NCI-H524 treated with DMSO at 0.1 percent for 48 hours (cell line): ENCODE measurements at regions not wholly inside any gene's neighbourhood (a gene's known extent, or its start where the extent isn't known, plus 50 kb on each side); places are given as distances from the start of the nearest gene placed in this dataset.
"Not testable (repeated sequence)": the region's sequence is repeated elsewhere in the genome, so short reads cannot be mapped to it uniquely, and the experiment has no call there.

Source experiments
- DNase-seq: peaks from one replicate; lab custom pipeline; 2025; lab: John Stamatoyannopoulos, UW

GRCh38 chr22:19599626-19600243 is 75.5 kb upstream of the CLDN5 start:
- DNase-seq = no peak

- DNase-seq = not testable (repeated sequence)
These were observed 79.1 kb upstream of the CLDN5 start for GRCh38 chr22:19603346-19603745.

DNA sequence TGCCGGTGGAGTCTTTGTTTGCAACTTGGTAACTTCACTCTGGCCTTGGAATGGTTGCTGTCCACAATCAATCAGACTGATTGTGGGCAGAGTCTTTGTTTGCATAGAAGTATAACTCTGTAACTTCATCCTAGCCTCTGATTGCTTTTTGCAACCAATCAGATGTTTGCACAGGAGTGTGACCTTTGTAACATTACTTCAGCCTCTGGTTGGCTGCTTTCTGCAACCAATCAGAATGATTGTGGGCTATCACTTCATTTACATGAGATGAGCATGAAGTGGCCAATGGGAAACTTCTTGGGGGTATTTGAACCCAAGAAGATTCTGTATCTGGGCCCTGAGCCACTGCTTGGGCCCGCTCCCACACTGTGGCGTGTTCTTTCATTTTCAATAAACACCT is 79.6 kb upstream of the CLDN5 start:
- DNase-seq = no peak

- no peak for DNase-seq
These were observed 80.6 kb upstream of the CLDN5 start for GRCh38 chr22:19604711-19605268.

GRCh38 chr22:19605508-19606331 is 81.5 kb upstream of the CLDN5 start:
- DNase-seq = no peak

- no peak for DNase-seq
These were observed 82.4 kb upstream of the CLDN5 start for GRCh38 chr22:19606332-19607191.

- no peak for DNase-seq
These were observed 83.2 kb upstream of the CLDN5 start for GRCh38 chr22:19607192-19608002.

DNA sequence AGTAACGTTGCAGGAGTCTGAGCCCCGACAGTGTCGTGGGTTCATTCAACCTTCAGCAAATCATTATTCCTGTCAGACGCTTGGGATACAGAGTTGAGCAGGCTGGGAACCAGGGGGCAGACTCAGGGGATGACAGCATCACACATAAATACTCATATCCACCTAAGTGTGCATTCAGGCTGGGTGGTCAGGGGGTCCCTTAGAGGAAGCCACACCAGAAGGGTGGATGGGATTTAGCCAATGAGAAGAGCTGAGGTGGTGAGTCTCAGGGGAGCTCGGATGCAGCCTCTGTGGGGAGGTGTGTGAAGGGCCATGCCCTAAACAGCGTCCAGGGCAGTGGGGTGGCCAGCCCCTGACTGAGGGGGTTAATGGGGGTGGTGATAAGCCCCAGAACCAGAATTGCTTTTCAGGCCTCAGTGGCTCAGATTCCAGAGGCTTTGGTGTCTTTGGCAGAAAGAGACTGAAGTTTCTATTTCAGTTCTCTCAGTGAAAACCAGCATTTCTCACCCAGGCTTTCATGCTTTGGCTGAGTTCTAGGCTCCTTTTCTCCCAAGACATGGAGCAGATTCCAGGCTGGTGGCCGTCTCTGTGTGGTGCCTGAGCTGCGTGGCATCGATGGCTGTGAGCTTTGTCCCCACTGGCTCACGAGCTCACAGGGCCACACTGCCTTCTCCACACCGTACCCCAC is 83.9 kb upstream of the CLDN5 start:
- DNase-seq = no peak

- not testable (repeated sequence) for DNase-seq
These were observed 85.5 kb upstream of the CLDN5 start for GRCh38 chr22:19609753-19610152.

DNA sequence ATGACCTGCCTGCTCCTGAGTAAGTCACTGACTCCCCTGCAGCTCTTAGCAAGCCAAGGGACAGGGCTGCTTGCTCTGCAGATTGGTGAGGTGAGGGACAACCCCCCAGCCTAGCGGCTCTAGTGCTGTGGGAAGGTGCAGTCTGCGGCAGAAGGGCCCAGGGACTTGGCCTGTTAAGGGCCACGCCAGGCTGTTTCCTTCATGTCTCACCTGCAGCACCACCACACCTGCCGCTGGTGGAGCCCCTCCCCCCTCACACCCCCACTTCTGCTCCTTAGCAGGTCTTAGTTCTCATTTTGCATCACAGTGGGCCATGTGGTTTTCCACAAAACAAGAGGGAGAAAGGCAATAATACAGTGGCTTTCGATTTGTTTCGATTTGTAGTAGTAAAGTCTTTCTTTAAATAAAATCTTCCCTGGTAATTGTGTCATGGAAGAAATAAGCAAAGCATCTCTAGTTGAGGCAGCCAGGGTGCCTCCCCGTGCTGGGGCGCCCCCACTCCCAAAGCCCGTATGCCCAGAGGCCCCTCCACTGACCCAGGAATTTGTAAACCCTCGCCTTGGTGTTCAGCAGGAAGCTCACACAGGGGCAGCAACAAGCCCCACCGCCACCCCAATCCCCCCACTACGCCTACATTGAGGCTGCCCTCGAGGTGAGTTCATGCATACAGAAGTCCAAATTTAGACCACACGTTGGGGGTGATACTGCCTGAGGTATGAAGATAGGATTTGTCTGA is 86.5 kb upstream of the CLDN5 start:
- DNase-seq = no peak

GRCh38 chr22:19611590-19611989 is 87.4 kb upstream of the CLDN5 start:
- DNase-seq = no peak

GRCh38 chr22:19612866-19613572 is 88.8 kb upstream of the CLDN5 start:
- DNase-seq = no peak

- no peak for DNase-seq
These were observed 90.3 kb upstream of the CLDN5 start for GRCh38 chr22:19614536-19614863.

- no peak for DNase-seq
These were observed 90.8 kb upstream of the CLDN5 start for GRCh38 chr22:19615001-19615461.

GRCh38 chr22:19615867-19616581 is 91.8 kb upstream of the CLDN5 start:
- no peak for DNase-seq

DNA sequence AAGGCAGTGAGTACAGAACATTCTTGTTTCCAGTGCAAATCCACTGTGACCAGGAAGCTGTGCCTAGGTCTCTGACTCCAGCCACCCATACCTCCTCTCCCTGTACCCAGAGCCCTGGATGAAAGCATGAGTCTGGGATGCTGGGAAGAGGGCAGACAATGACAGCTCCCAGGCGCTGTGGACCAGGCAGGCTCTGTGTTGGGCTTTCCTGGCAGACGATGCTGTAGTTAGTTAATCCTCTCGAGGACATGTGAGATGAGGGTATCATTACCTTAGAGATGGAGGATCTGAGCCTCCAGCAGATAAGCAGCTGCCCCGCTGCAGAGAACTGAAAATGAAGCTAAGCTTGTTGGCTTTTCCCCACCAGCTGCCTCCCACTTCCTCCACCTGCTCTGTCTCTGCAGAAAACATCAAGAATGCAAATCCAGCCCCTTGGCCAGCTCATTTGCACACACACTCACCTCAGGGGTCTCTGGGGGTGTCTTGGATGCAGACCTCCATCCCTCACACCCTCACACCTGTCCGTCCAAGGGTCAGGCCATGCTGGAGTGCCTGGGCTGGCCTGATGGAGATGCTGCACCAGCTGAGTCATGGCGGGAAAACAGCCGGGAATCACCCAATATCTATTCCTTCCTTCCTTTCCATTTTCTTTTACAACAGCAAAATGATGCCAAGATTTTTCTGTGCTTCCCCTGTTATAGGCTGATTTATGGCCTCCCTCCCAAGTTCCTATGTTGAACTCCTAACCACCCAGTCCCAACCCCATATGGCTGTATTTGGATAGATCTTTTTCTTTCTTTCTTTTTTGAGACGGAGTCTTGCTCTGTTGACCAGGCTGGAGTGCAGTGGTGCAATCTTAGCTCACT is 94.9 kb upstream of the SEPTIN5 start:
- DNase-seq = peak; percentile 94

DNA sequence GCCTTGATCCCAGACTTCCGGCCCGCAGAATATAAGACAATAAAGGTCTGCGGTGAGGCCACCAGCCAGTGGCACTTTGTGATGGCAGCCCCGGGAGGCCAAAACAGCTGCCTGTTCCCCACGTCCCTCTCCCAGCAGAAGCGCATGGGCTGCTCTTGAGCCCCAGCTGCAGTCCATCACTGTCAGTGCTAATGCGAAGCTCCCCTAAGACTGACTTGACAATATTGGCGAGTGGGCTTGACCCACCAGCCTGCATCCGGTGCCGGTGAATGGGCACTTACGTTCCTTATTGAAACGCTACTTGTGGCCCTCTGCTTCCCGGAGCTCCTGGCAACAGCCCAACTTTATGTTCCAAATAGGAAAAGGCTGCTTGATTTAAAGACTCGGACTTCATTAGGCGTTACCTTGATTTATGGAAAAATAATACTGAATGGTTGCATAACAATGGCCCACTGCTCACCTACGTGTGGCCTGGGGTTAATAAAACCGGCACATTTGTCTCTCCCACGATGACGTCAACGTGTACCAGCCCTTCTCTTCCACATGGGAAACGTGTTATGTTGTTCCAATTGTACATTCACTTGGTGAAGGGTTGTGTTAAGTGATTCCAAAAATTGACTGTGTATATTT is 93.4 kb upstream of the SEPTIN5 start:
- no peak for DNase-seq
